Caco-2 (cell line): ENCODE measurements at regions not wholly inside any gene's neighbourhood (a gene's known extent, or its start where the extent isn't known, plus 50 kb on each side); places are given as distances from the start of the nearest gene placed in this dataset.

Source experiments
- BruUV-seq: library from RNA; stranded (reverse); fragments of 400-500 nt; replicated peaks from 2 replicates; lab custom pipeline; 2021; lab: Mats Ljungman, UMichigan
- CTCF ChIA-PET: fragments of 300-600 bp; sonication (Branson Sonifier 250); formaldehyde crosslinking; loops from one replicate; lab custom pipeline; 2022; ENCODE audit warnings: antibody characterized with exemption; lab: Charles Lee
- POLR2A ChIA-PET: fragments of 300-600 bp; sonication (Branson Sonifier 250); formaldehyde crosslinking; loops from one replicate; lab custom pipeline; 2022; ENCODE audit warnings: antibody characterized with exemption; lab: Charles Lee
- DNase-seq, 2 experiments: peaks; one replicate each; pipeline versions ENCODE4 v3.0.0 to v3.0.0-alpha.2; 2020 to 2022
- H3K27me3 ChIP-seq: replicated peaks from 2 replicates; pipeline ENCODE4 v1.6.0; 2011; ENCODE audit warnings: low read length; ENCODE audit not compliant: control insufficient read depth, insufficient read depth
- H3K36me3 ChIP-seq: 2 replicates; pipeline ENCODE4 v1.5.1; 2011; ENCODE audit warnings: low read length; ENCODE audit not compliant: control insufficient read depth, insufficient read depth
- H3K4me1 ChIP-seq: fragments of 250-450 bp; sonication (Bioruptor Pico); 2 replicates; pipeline ENCODE4 v1.5.1; 2020; ENCODE audit warnings: mild to moderate bottlenecking
- H3K4me3 ChIP-seq: 2 replicates; pipeline ENCODE4 v1.5.1; 2011; ENCODE audit warnings: low read depth, mild to moderate bottlenecking, control low read depth, low read length
- H3K9me3 ChIP-seq: fragments of 250-450 bp; sonication (Bioruptor Pico); 2 replicates; pipeline ENCODE4 v1.5.1; 2020; ENCODE audit warnings: mild to moderate bottlenecking, moderate library complexity
- H3K27ac Mint-ChIP-seq: one replicate; pipeline ENCODE4 v1.8.0; 2022; ENCODE audit warnings: mixed read lengths; ENCODE audit not compliant: unreplicated experiment
- H3K27me3 Mint-ChIP-seq: one replicate; pipeline ENCODE4 v1.8.0; 2022; ENCODE audit warnings: mixed read lengths; ENCODE audit not compliant: insufficient read depth, unreplicated experiment
- H3K36me3 Mint-ChIP-seq: one replicate; pipeline ENCODE4 v1.8.0; 2022; ENCODE audit warnings: mild to moderate bottlenecking, mixed read lengths; ENCODE audit not compliant: insufficient read depth, unreplicated experiment
- H3K4me1 Mint-ChIP-seq: one replicate; pipeline ENCODE4 v1.8.0; 2022; ENCODE audit warnings: low read depth, mixed read lengths; ENCODE audit not compliant: unreplicated experiment
- H3K4me3 Mint-ChIP-seq: one replicate; pipeline ENCODE4 v1.8.0; 2022; ENCODE audit warnings: mild to moderate bottlenecking, moderate library complexity, mixed read lengths; ENCODE audit not compliant: unreplicated experiment
- H3K9me3 Mint-ChIP-seq: one replicate; pipeline ENCODE4 v1.8.0; 2022; ENCODE audit warnings: mixed read lengths; ENCODE audit not compliant: unreplicated experiment
- CTCF ChIP-seq, 2 experiments: fragments of 200-600 bp in 1 of 2; IDR thresholded peaks; 1 replicate in 1 of 2; 2 replicates in 1 of 2; pipeline versions ENCODE4 v1.5.1 to v1.8.0; 2011 to 2022; ENCODE audit warnings: antibody characterized with exemption in 1 of 2, control low read depth in 1 of 2, inconsistent platforms in 1 of 2, low read depth in 1 of 2, low read length in 1 of 2, mild to moderate bottlenecking in 1 of 2, moderate library complexity in 1 of 2; ENCODE audit not compliant: insufficient read depth in 1 of 2, severe bottlenecking in 1 of 2, unreplicated experiment in 1 of 2
- intact Hi-C: fragments of 100-400 bp; cut with micrococcal nuclease; formaldehyde crosslinking; loops from one replicate; pipeline ENCODE4 v1.10.0; 2022; ENCODE audit not compliant: unreplicated experiment

DNA sequence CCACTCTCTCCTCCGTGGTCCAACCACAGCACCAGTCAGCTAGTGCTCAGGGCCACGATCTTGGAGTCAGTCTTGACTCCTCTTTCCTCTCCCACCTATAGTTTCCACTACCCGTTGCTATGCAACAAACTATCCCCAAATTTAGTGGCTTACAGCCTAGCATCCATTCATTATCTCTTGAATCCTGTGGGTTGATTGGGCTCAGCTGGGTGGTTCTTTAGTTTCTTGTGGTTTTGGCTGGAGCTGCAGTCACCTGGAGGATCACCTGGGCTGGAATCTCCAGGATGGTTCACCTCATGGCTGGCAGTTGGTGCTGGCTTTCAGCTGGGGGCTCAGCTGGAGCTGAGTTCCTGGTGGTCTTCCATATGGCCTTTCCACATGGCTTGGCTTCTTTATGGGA, 149.9 kb downstream of the ASB1 start:
- no peak overlapping the region for H3K4me3 ChIP-seq
- ChIA-PET POLR2A (no interaction called here), CTCF (no interaction called here)
- no peaks in the 10 kb centered on the region for H3K4me1 ChIP-seq
- no peak for TF ChIP-seq CTCF (IDR thresholded peaks at IDR 0.05; ENCODE audit: insufficient read depth in 1 of 2, low read depth in 1 of 2, low read length in 1 of 2, severe bottlenecking in 1 of 2, unreplicated experiment in 1 of 2)
- no peaks in the 10 kb centered on the region for H3K36me3 ChIP-seq
- no peaks in the 10 kb centered on the region for H3K9me3 Mint-ChIP-seq
- intact Hi-C loops, result no loop called here
- BruUV-seq, result no TSS peak
- no peak overlapping the region for H3K4me3 Mint-ChIP-seq
- DNase-seq, result no peak
- peaks cover 10% of the 10 kb centered on the region for H3K27me3 Mint-ChIP-seq
- no peaks in the 10 kb centered on the region for H3K36me3 Mint-ChIP-seq
- H3K27ac Mint-ChIP-seq, result no peak overlapping the region
- no peaks in the 10 kb centered on the region for H3K9me3 ChIP-seq
- no peaks in the 10 kb centered on the region for H3K27me3 ChIP-seq
- no peaks in the 10 kb centered on the region for H3K4me1 Mint-ChIP-seq

- no TSS peak for BruUV-seq
- CTCF ChIA-PET, result no interaction called here
These were observed 151.5 kb downstream of the ASB1 start for GRCh38 chr2:238578256-238578655.

GRCh38 chr2:238580486-238580885, 153.8 kb downstream of the ASB1 start:
- no TSS peak for BruUV-seq
- H3K36me3 Mint-ChIP-seq, result no peaks in the 10 kb centered on the region
- no peak for DNase-seq
- Histone ChIP-seq H3K27me3 (no peaks in the 10 kb centered on the region), H3K9me3 (no peaks in the 10 kb centered on the region), H3K4me1 (no peaks in the 10 kb centered on the region), H3K36me3 (no peaks in the 10 kb centered on the region), H3K4me3 (no peak overlapping the region)
- no peaks in the 10 kb centered on the region for H3K9me3 Mint-ChIP-seq
- intact Hi-C loops, result no loop called here
- ChIA-PET POLR2A (no interaction called here), CTCF (no interaction called here)
- TF ChIP-seq CTCF (IDR thresholded peaks at IDR 0.05; ENCODE audit: insufficient read depth in 1 of 2, low read depth in 1 of 2, low read length in 1 of 2, severe bottlenecking in 1 of 2, unreplicated experiment in 1 of 2), result no peak
- H3K4me1 Mint-ChIP-seq, result no peaks in the 10 kb centered on the region
- no peak overlapping the region for H3K27ac Mint-ChIP-seq
- H3K4me3 Mint-ChIP-seq, result no peak overlapping the region
- H3K27me3 Mint-ChIP-seq, result peaks cover 13% of the 10 kb centered on the region

More at GRCh38 chr2:238578256-238578655, 151.5 kb downstream of the ASB1 start:
- no peak for TF ChIP-seq CTCF (IDR thresholded peaks at IDR 0.05; ENCODE audit: insufficient read depth in 1 of 2, low read depth in 1 of 2, low read length in 1 of 2, severe bottlenecking in 1 of 2, unreplicated experiment in 1 of 2)
- H3K27me3 Mint-ChIP-seq, result peaks cover 10% of the 10 kb centered on the region
- no peak overlapping the region for H3K27ac Mint-ChIP-seq
- POLR2A ChIA-PET, result no interaction called here
- no peaks in the 10 kb centered on the region for H3K36me3 ChIP-seq
- no peaks in the 10 kb centered on the region for H3K27me3 ChIP-seq
- no peaks in the 10 kb centered on the region for H3K4me1 ChIP-seq
- no peaks in the 10 kb centered on the region for H3K4me1 Mint-ChIP-seq
- DNase-seq, result no peak
- H3K4me3 ChIP-seq, result no peak overlapping the region
- no peaks in the 10 kb centered on the region for H3K9me3 ChIP-seq
- H3K4me3 Mint-ChIP-seq, result no peak overlapping the region
- no peaks in the 10 kb centered on the region for H3K9me3 Mint-ChIP-seq
- no peaks in the 10 kb centered on the region for H3K36me3 Mint-ChIP-seq
- intact Hi-C loops, result no loop called here
